ENCODE measurements at regions not wholly inside any gene's neighbourhood (a gene's known extent, or its start where the extent isn't known, plus 50 kb on each side); places are given as distances from the start of the nearest gene placed in this dataset.
A peak's percentile ranks its signal among the peaks of the same experiment; 100 is the strongest.

- FAIRE-seq (no peak), DNase-seq (ENCODE audit: low read depth, low spot score) (no peak), ATAC-seq (peak; percentile 43)
- Histone ChIP-seq H3K9me3 (replicated peaks; ENCODE audit: control insufficient read depth, insufficient read depth, low read length) (no peaks in the 10 kb centered on the region), H4K20me1 (ENCODE audit: control insufficient read depth, insufficient read depth) (no peaks in the 10 kb centered on the region), H3K4me1 (ENCODE audit: control insufficient read depth, insufficient read depth, low read length) (no peaks in the 10 kb centered on the region), H2AFZ (ENCODE audit: control insufficient read depth, low read depth, low read length) (no peak overlapping the region), H3K27ac (ENCODE audit: control insufficient read depth, insufficient read depth) (no peak overlapping the region), H3K79me2 (ENCODE audit: control insufficient read depth, insufficient read depth, low read length) (no peaks in the 10 kb centered on the region), H3K9ac (ENCODE audit: control insufficient read depth, insufficient read depth, low read length) (no peak overlapping the region), H3K4me3 (no peak overlapping the region), H3K36me3 (ENCODE audit: control insufficient read depth in 2 of 2, insufficient read depth in 2 of 2, low read length in 1 of 2) (no peaks in the 10 kb centered on the region), H3K4me2 (ENCODE audit: control insufficient read depth, insufficient read depth) (no peak overlapping the region), H3K27me3 (replicated peaks in 1 of 2; ENCODE audit: control insufficient read depth in 2 of 2, insufficient read depth in 2 of 2, low read length in 1 of 2) (no peaks in the 10 kb centered on the region)
- ChIA-PET POLR2A (no interaction called here), RAD21 (ENCODE audit: unreplicated experiment) (no interaction called here), CTCF (no interaction called here), SMC1A (ENCODE audit: uncharacterized antibody, unreplicated experiment) (interaction anchor here (0.7 kb wide), 1 partner anchor 75 kb away, joined by 3 read pairs; no protein-coding TSS in a partner anchor)
- TF ChIP-seq MEF2A (IDR thresholded peaks at IDR 0.05; ENCODE audit: insufficient read depth, low read depth, low read length) (no peak), NFIC (IDR thresholded peaks at IDR 0.05; ENCODE audit: low read depth, low read length) (no peak), PAX5 (IDR thresholded peaks at IDR 0.05; ENCODE audit: borderline replicate concordance, low read depth, low read length) (no peak), KDM1A (IDR thresholded peaks at IDR 0.05; ENCODE audit: borderline replicate concordance) (no peak), CEBPZ (IDR thresholded peaks at IDR 0.05; ENCODE audit: low read depth, low read length) (no peak), SKIL (IDR thresholded peaks at IDR 0.05; ENCODE audit: low read depth, poor library complexity, severe bottlenecking) (no peak), BHLHE40 (IDR thresholded peaks at IDR 0.05; ENCODE audit: borderline replicate concordance in 1 of 2, low read depth in 2 of 2, low read length in 1 of 2) (no peak), CREB1 (IDR thresholded peaks at IDR 0.05; ENCODE audit: low read depth) (no peak), ELK1 (IDR thresholded peaks at IDR 0.05; ENCODE audit: low read depth, low read length) (no peak), POLR2AphosphoS2 (IDR thresholded peaks at IDR 0.05; ENCODE audit: low read depth, low read length) (no peak), NRF1 (conservative IDR thresholded peaks at IDR 0.05; ENCODE audit: low read depth, low read length) (no peak), YY1 (IDR thresholded peaks at IDR 0.05; ENCODE audit: low read depth, low read length) (no peak)
- BruUV-seq (replicated peaks), result no TSS peak
- 14% methylated on average over 3 of the region's 3 CpGs for WGBS (ENCODE audit: insufficient coverage, insufficient replicate concordance, low lambda C conversion rate, missing lambda C conversion rate)
- intact Hi-C loops (cut with micrococcal nuclease; ENCODE audit: unreplicated experiment) (loop anchor here (10.0 kb wide), 1 partner anchor 231 kb away; no protein-coding TSS in a partner anchor), in situ Hi-C loops (cut with MboI) (no loop called here)
Observed at GRCh38 chr6:90865513-90865912, 278.6 kb upstream of the MAP3K7 start.

All from GM12878 (cell line).